H1 (cell line): ENCODE measurements at regions not wholly inside any gene's neighbourhood (a gene's known extent, or its start where the extent isn't known, plus 50 kb on each side); places are given as distances from the start of the nearest gene placed in this dataset.

ENCODE experiments used
- CTCF ChIA-PET: fragments of 300-600 bp; sonication (Branson Sonifier 250); formaldehyde crosslinking; loops from one replicate; lab custom pipeline; 2021; ENCODE audit not compliant: partially characterized antibody; lab: Charles Lee
- POLR2A ChIA-PET: fragments of 300-600 bp; sonication (Branson Sonifier 250); formaldehyde crosslinking; loops from one replicate; lab custom pipeline; 2021; ENCODE audit warnings: inconsistent platforms; ENCODE audit not compliant: partially characterized antibody; lab: Charles Lee
- DNase-seq, 2 experiments: peaks; one replicate each; pipeline versions ENCODE4 v3.0.0 to v3.0.0-alpha.2; 2010 to 2022; ENCODE audit warnings: low spot score in 2 of 2, low read depth in 1 of 2, mixed read lengths in 1 of 2
- FAIRE-seq: peaks from 2 replicates; lab custom pipeline; 2011; peaks lifted over from hg19 to GRCh38; lab: Jason Lieb, UNC
- H2AFZ ChIP-seq: 2 replicates; pipeline ENCODE4 v1.8.1; 2012; ENCODE audit warnings: low read length, inconsistent platforms
- H2AK5ac ChIP-seq: 2 replicates; pipeline ENCODE4 v1.6.1; 2013; ENCODE audit warnings: low read depth, low read length
- H2BK120ac ChIP-seq: replicated peaks from 2 replicates; pipeline ENCODE3; 2013; ENCODE audit warnings: low read depth, low read length, inconsistent platforms
- H2BK12ac ChIP-seq: 2 replicates; pipeline ENCODE4 v1.6.1; 2013; ENCODE audit warnings: low read depth, low read length
- H2BK15ac ChIP-seq: 2 replicates; pipeline ENCODE4 v1.6.1; 2013; ENCODE audit warnings: low read length
- H2BK20ac ChIP-seq: 2 replicates; pipeline ENCODE4 v1.6.1; 2013; ENCODE audit warnings: low read length
- H2BK5ac ChIP-seq: 2 replicates; pipeline ENCODE4 v1.6.1; 2013; ENCODE audit warnings: low read depth, low read length
- H3K14ac ChIP-seq: 2 replicates; pipeline ENCODE4 v1.6.1; 2013; ENCODE audit warnings: inconsistent platforms; ENCODE audit not compliant: insufficient read length
- H3K18ac ChIP-seq: 2 replicates; pipeline ENCODE4 v1.6.1; 2013; ENCODE audit warnings: low read length; ENCODE audit errors: extremely low read depth
- H3K23ac ChIP-seq: 2 replicates; pipeline ENCODE4 v1.6.1; 2013; ENCODE audit warnings: inconsistent platforms; ENCODE audit not compliant: insufficient read length
- H3K23me2 ChIP-seq: 2 replicates; pipeline ENCODE4 v1.6.1; 2013; ENCODE audit warnings: low read depth, low read length
- H3K27ac ChIP-seq: 2 replicates; pipeline ENCODE4 v1.6.1; 2011; ENCODE audit warnings: low read depth, low read length, inconsistent platforms
- H3K27me3 ChIP-seq, 4 experiments: replicated peaks in 1 of 4; 1 replicate in 1 of 4; 2 replicates in 3 of 4; pipeline versions ENCODE4 v1.6.1 to v1.8.1; 2011 to 2013; ENCODE audit warnings: low read length in 3 of 4, mild to moderate bottlenecking in 3 of 4, inconsistent platforms in 2 of 4, mixed read lengths in 2 of 4, moderate library complexity in 1 of 4; ENCODE audit not compliant: control insufficient read depth in 3 of 4, insufficient read depth in 3 of 4; ENCODE audit errors: extremely low read depth in 1 of 4
- H3K36me3 ChIP-seq, 4 experiments: 2 replicates each; pipeline versions ENCODE4 v1.6.1 to v1.8.1; 2011 to 2013; ENCODE audit warnings: mild to moderate bottlenecking in 4 of 4, low read length in 3 of 4, moderate library complexity in 2 of 4, control low read depth in 1 of 4, inconsistent platforms in 1 of 4; ENCODE audit not compliant: insufficient read depth in 4 of 4, control insufficient read depth in 2 of 4
- H3K4ac ChIP-seq: replicated peaks from 2 replicates; pipeline ENCODE3; 2013; ENCODE audit warnings: low read length, low read depth, mixed read lengths, inconsistent platforms; ENCODE audit not compliant: insufficient read length
- H3K4me1 ChIP-seq, 4 experiments: replicated peaks in 1 of 4; 1 replicate in 1 of 4; 2 replicates in 3 of 4; pipeline versions ENCODE4 v1.6.1 to v1.8.1; 2011 to 2013; ENCODE audit warnings: low read length in 3 of 4, inconsistent platforms in 2 of 4, mixed read lengths in 1 of 4; ENCODE audit not compliant: insufficient read depth in 4 of 4, control insufficient read depth in 3 of 4
- H3K4me2 ChIP-seq, 2 experiments: 2 replicates each; pipeline versions ENCODE4 v1.6.1 to v1.8.1; 2011 to 2013; ENCODE audit warnings: low read depth in 2 of 2, low read length in 2 of 2, control low read depth in 1 of 2, inconsistent platforms in 1 of 2, mild to moderate bottlenecking in 1 of 2; ENCODE audit not compliant: insufficient read depth in 1 of 2
- H3K4me3 ChIP-seq, 4 experiments: fragments of 200-600, 300-600 bp in 1 of 4; sonication (generic), shearing (Covaris generic), sonication (Bioruptor Twin) in 1 of 4; 2 replicates each; pipeline versions ENCODE4 v1.5.1 to v1.8.1; 2011 to 2016; ENCODE audit warnings: low read length in 4 of 4, low read depth in 3 of 4, control low read depth in 2 of 4, inconsistent platforms in 2 of 4, mild to moderate bottlenecking in 2 of 4, mixed read lengths in 1 of 4, moderate library complexity in 1 of 4; ENCODE audit not compliant: insufficient read depth in 2 of 4; ENCODE audit errors: extremely low read depth in 1 of 4
- H3K56ac ChIP-seq: replicated peaks from 2 replicates; pipeline ENCODE3; 2013; ENCODE audit warnings: low read depth, mild to moderate bottlenecking, mixed read lengths, low read length, inconsistent platforms; ENCODE audit not compliant: insufficient read length
- H3K79me1 ChIP-seq: 2 replicates; pipeline ENCODE4 v1.6.1; 2013; ENCODE audit warnings: low read depth, low read length, control low read depth
- H3K79me2 ChIP-seq, 2 experiments: 2 replicates each; pipeline versions ENCODE4 v1.6.1 to v1.8.1; 2012 to 2013; ENCODE audit warnings: low read length in 2 of 2, mild to moderate bottlenecking in 2 of 2, inconsistent platforms in 1 of 2; ENCODE audit not compliant: insufficient read depth in 2 of 2, control insufficient read depth in 1 of 2
- H3K9ac ChIP-seq, 4 experiments: replicated peaks in 1 of 4; 1 replicate in 1 of 4; 2 replicates in 3 of 4; pipeline versions ENCODE4 v1.6.1 to v1.8.1; 2011 to 2013; ENCODE audit warnings: low read depth in 3 of 4, low read length in 3 of 4, control low read depth in 2 of 4, mild to moderate bottlenecking in 2 of 4, moderate library complexity in 2 of 4, inconsistent platforms in 1 of 4; ENCODE audit errors: extremely low read depth in 1 of 4
- H3K9me3 ChIP-seq, 2 experiments: 2 replicates each; pipeline versions ENCODE4 v1.6.1 to v1.8.1; 2012 to 2013; ENCODE audit warnings: mild to moderate bottlenecking in 2 of 2, moderate library complexity in 2 of 2, control low read depth in 1 of 2, inconsistent platforms in 1 of 2, low read depth in 1 of 2, low read length in 1 of 2, mixed read lengths in 1 of 2; ENCODE audit not compliant: insufficient read depth in 2 of 2
- H4K20me1 ChIP-seq, 2 experiments: replicated peaks in 1 of 2; 2 replicates each; pipeline versions ENCODE3 to v1.8.1; 2011 to 2013; ENCODE audit warnings: inconsistent platforms in 2 of 2, low read length in 2 of 2, mild to moderate bottlenecking in 1 of 2; ENCODE audit not compliant: insufficient read depth in 2 of 2, control insufficient read depth in 1 of 2
- H4K5ac ChIP-seq: 2 replicates; pipeline ENCODE4 v1.6.1; 2013; ENCODE audit warnings: low read length, low read depth, mixed read lengths, inconsistent platforms; ENCODE audit not compliant: insufficient read length
- H4K8ac ChIP-seq: 2 replicates; pipeline ENCODE4 v1.8.0; 2013; ENCODE audit warnings: mild to moderate bottlenecking, moderate library complexity, low read length, inconsistent platforms; ENCODE audit not compliant: insufficient read depth; ENCODE audit errors: extremely low read depth
- H4K91ac ChIP-seq: replicated peaks from 2 replicates; pipeline ENCODE3; 2013; ENCODE audit warnings: low read length, mixed read lengths, inconsistent platforms; ENCODE audit not compliant: insufficient read length
- CEBPB ChIP-seq: IDR thresholded peaks from 2 replicates; pipeline ENCODE4 v1.6.1; 2012; ENCODE audit warnings: low read depth, low read length
- EGR1 ChIP-seq: IDR thresholded peaks from 2 replicates; pipeline ENCODE4 v1.6.1; 2011; ENCODE audit warnings: low read depth, low read length, borderline replicate concordance
- SIN3A ChIP-seq, 2 experiments: IDR thresholded peaks in 1 of 2; conservative IDR thresholded peaks in 1 of 2; 2 replicates each; pipeline ENCODE4 v1.6.1; 2011 to 2012; ENCODE audit warnings: low read length in 2 of 2, improper control_type of control experiment in 1 of 2, low read depth in 1 of 2, mild to moderate bottlenecking in 1 of 2
- SP1 ChIP-seq: IDR thresholded peaks from 2 replicates; pipeline ENCODE4 v1.6.1; 2011; ENCODE audit warnings: low read depth, low read length
- SP4 ChIP-seq: IDR thresholded peaks from 2 replicates; pipeline ENCODE4 v1.6.1; 2012; ENCODE audit warnings: low read length, inconsistent platforms
- SRF ChIP-seq: IDR thresholded peaks from 2 replicates; pipeline ENCODE4 v1.6.1; 2011; ENCODE audit warnings: mild to moderate bottlenecking, low read depth, low read length, moderate library complexity
- TCF12 ChIP-seq: IDR thresholded peaks from 2 replicates; pipeline ENCODE4 v1.6.1; 2011; ENCODE audit warnings: low read depth, mild to moderate bottlenecking, low read length
- WGBS, 2 experiments: shearing (Covaris generic) in 1 of 2; methylation state at CpG; one replicate each; pipeline versions ENCODE4 v1.1.6 to v1.1.7; 2013 to 2015; ENCODE audit warnings: low lambda C conversion rate in 2 of 2, mixed read lengths in 2 of 2, inconsistent platforms in 1 of 2, low coverage in 1 of 2, missing lambda C conversion rate in 1 of 2; ENCODE audit not compliant: insufficient replicate concordance in 2 of 2, insufficient coverage in 1 of 2, insufficient read length in 1 of 2; ENCODE audit errors: extremely low coverage in 1 of 2, missing lambda C conversion rate in 1 of 2; 5-methylcytosine and 5-hydroxymethylcytosine counted together

DNA sequence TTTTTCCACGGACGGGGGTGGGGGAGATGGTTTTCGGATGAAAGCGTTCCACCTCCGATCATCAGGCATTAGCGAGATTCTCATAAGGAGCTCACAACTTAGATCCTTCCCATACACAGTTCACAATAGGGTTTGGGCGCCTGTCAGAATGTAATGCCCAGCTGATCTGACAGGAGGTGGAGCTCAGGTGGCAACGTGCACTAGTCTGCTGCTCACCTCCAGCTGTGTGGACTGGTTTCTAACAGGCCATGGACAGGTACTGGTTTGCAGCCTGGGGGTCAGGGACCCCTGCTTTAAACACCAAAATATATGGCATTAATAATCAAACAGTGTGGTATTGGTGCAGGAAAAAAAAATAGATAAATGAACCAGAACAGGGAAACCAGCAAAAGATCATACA, 157.5 kb upstream of the NLRP1 start:
- Histone ChIP-seq H3K23me2 (no peaks in the 10 kb centered on the region), H3K23ac (no peak overlapping the region), H2AFZ (no peak overlapping the region), H3K56ac (no peak overlapping the region), H2BK5ac (no peak overlapping the region), H3K4me2 (no peak overlapping the region), H3K27ac (no peak overlapping the region), H3K4me1 (peaks cover 2 to 3% (median 3%) of the 10 kb centered on the region in 4 experiments; a peak in 3 of 7 replicates), H2BK120ac (no peak overlapping the region), H3K9me3 (no peaks in the 10 kb centered on the region), H3K27me3 (no peaks in the 10 kb centered on the region), H2BK15ac (no peak overlapping the region), H3K4me3 (no peak overlapping the region), H3K79me2 (no peaks in the 10 kb centered on the region), H3K18ac (no peak overlapping the region), H2BK12ac (no peak overlapping the region), H3K4ac (no peak overlapping the region), H4K5ac (no peak overlapping the region), H2AK5ac (no peak overlapping the region), H3K9ac (no peak overlapping the region), H4K8ac (no peak overlapping the region), H4K20me1 (no peaks in the 10 kb centered on the region), H3K14ac (no peak overlapping the region), H3K36me3 (no peaks in the 10 kb centered on the region), H3K79me1 (no peaks in the 10 kb centered on the region), H2BK20ac (no peak overlapping the region), H4K91ac (no peak overlapping the region)
- FAIRE-seq: no peak
- POLR2A ChIA-PET: no interaction called here
- DNase-seq: no peak
- WGBS, 2 experiments: 90% methylated on average over 8 of the region's 8 CpGs; no CpG with 5 or more reads in 1 of the 2 experiments
- CTCF ChIA-PET: interaction anchor here (0.5 to 2.4 kb wide), 2 partner anchors 35 to 52 kb away, joined by 3 to 6 read pairs; no protein-coding TSS in a partner anchor
- TF ChIP-seq CEBPB: no peak
- no peak for TF ChIP-seq SP4
- TF ChIP-seq EGR1: no peak
- TF ChIP-seq SRF: no peak
- no peak for TF ChIP-seq TCF12
- TF ChIP-seq SP1: no peak
- TF ChIP-seq SIN3A (conservative IDR thresholded peaks at IDR 0.05 in 1 of 2, IDR thresholded peaks at IDR 0.05 in 1 of 2; ENCODE audit: low read depth in 1 of 2, low read length in 2 of 2): no peak
